ENCODE measurements at regions not wholly inside any gene's neighbourhood (a gene's known extent, or its start where the extent isn't known, plus 50 kb on each side); places are given as distances from the start of the nearest gene placed in this dataset.

- no peaks in the 10 kb centered on the region for H3K27me3 Mint-ChIP-seq (ENCODE audit: insufficient read depth, low read depth)
- H3K9ac ChIP-seq: no peak overlapping the region
These were observed 611.0 kb downstream of the TSN start for GRCh38 chr2:122366427-122366826.

DNA sequence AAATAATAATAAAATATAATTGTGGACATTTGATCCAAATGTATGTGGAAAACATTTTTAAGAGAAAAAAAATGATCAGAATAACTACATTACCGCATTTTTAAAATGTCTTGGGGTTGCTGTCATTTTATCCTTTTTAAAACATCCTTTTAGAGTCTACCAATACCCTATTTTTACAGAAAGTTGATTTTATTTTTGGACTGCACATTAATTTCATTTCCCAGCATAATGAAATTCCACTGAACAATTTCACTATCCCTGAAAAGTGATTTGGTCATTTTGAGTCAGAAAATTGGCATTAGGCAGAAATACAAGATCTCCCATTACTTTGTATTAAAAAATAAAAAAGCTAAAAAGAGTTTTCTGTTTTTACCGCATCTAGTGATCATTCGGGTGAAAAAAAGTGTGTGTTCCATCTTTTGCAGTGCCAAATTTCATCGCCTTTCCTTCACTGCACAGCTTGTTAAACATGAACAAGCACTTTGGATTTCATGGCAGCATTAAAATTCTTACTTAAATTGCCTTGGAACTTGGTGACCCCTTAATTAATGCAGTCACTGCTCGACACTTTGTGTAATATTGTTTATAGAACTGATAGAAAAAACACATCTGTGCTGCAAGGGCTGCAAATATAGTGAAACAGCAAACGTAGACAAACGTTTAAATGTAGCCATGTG, 611.7 kb downstream of the TSN start:
- H3K4me3 Mint-ChIP-seq: no peak overlapping the region
- TF ChIP-seq EZH2 (IDR thresholded peaks at IDR 0.05) (no peak), EZH2phosphoT487 (IDR thresholded peaks at IDR 0.05) (no peak)
- TF ChIP-seq, protein P1, sequence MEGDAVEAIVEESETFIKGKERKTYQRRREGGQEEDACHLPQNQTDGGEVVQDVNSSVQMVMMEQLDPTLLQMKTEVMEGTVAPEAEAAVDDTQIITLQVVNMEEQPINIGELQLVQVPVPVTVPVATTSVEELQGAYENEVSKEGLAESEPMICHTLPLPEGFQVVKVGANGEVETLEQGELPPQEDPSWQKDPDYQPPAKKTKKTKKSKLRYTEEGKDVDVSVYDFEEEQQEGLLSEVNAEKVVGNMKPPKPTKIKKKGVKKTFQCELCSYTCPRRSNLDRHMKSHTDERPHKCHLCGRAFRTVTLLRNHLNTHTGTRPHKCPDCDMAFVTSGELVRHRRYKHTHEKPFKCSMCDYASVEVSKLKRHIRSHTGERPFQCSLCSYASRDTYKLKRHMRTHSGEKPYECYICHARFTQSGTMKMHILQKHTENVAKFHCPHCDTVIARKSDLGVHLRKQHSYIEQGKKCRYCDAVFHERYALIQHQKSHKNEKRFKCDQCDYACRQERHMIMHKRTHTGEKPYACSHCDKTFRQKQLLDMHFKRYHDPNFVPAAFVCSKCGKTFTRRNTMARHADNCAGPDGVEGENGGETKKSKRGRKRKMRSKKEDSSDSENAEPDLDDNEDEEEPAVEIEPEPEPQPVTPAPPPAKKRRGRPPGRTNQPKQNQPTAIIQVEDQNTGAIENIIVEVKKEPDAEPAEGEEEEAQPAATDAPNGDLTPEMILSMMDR (IDR thresholded peaks at IDR 0.05): no peak
- no peak overlapping the region for H3K4me2 ChIP-seq
- H3K27ac Mint-ChIP-seq: no peak overlapping the region
- no peak overlapping the region for H3K27ac ChIP-seq
- H3K27me3 ChIP-seq: no peaks in the 10 kb centered on the region
- no peaks in the 10 kb centered on the region for H3K4me1 ChIP-seq
- no peaks in the 10 kb centered on the region for H3K36me3 Mint-ChIP-seq
- H3K9me3 Mint-ChIP-seq: no peaks in the 10 kb centered on the region
- no peaks in the 10 kb centered on the region for H3K79me2 ChIP-seq (ENCODE audit: low read depth)
- H3K9ac ChIP-seq: no peak overlapping the region
- H3K9me3 ChIP-seq (ENCODE audit: low read depth): no peaks in the 10 kb centered on the region
- no peak overlapping the region for H3K4me3 ChIP-seq
- no peaks in the 10 kb centered on the region for H3K27me3 Mint-ChIP-seq (ENCODE audit: insufficient read depth, low read depth)
- no peak overlapping the region for H2AFZ ChIP-seq (replicated peaks)
- no peaks in the 10 kb centered on the region for H3F3A ChIP-seq (ENCODE audit: low read depth)
- H3K4me1 Mint-ChIP-seq: no peaks in the 10 kb centered on the region
- H4K20me1 ChIP-seq (ENCODE audit: low read depth): no peaks in the 10 kb centered on the region
- no peaks in the 10 kb centered on the region for H3K36me3 ChIP-seq
- no peak for DNase-seq (ENCODE audit: low spot score)

More at GRCh38 chr2:122366427-122366826, 611.0 kb downstream of the TSN start:
- H3K27me3 ChIP-seq: no peaks in the 10 kb centered on the region
- H3K79me2 ChIP-seq (ENCODE audit: low read depth): no peaks in the 10 kb centered on the region
- no peaks in the 10 kb centered on the region for H3K9me3 ChIP-seq (ENCODE audit: low read depth)
- no peaks in the 10 kb centered on the region for H3K36me3 ChIP-seq
- Mint-ChIP-seq H3K36me3 (no peaks in the 10 kb centered on the region), H3K27ac (no peak overlapping the region), H3K9me3 (no peaks in the 10 kb centered on the region), H3K4me3 (no peak overlapping the region), H3K4me1 (no peaks in the 10 kb centered on the region)
- no peak overlapping the region for H3K4me3 ChIP-seq
- no peak overlapping the region for H3K4me2 ChIP-seq
- TF ChIP-seq, protein P1 (IDR thresholded peaks at IDR 0.05): no peak
- TF ChIP-seq EZH2phosphoT487 (IDR thresholded peaks at IDR 0.05) (no peak), EZH2 (IDR thresholded peaks at IDR 0.05) (no peak)
- no peaks in the 10 kb centered on the region for H4K20me1 ChIP-seq (ENCODE audit: low read depth)
- no peaks in the 10 kb centered on the region for H3F3A ChIP-seq (ENCODE audit: low read depth)
- DNase-seq (ENCODE audit: low spot score): no peak
- no peak overlapping the region for H3K27ac ChIP-seq
- no peaks in the 10 kb centered on the region for H3K4me1 ChIP-seq
- no peak overlapping the region for H2AFZ ChIP-seq (replicated peaks)

DNA sequence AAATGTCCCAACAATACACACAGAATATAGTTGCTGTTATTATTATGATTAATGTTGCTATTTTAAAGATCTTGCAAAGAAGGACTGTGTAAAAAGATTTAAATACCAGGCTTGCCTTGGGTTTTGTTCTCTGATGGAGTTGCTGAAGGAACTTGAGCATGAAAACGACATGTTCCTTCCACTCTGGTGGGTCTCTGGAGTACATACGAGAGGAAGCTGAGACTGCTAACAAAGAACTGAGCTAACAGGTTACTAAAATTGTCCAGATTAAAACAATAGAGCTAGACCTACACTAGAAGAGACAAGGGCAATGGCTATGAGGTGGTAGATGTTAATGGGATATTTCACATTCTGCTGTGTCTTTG, 612.2 kb downstream of the TSN start:
- H3K4me2 ChIP-seq: no peak overlapping the region
- no peak overlapping the region for H3K9ac ChIP-seq
- no peak overlapping the region for H3K4me3 ChIP-seq
- H3F3A ChIP-seq (ENCODE audit: low read depth): no peaks in the 10 kb centered on the region
- no peak for DNase-seq (ENCODE audit: low spot score)
- Mint-ChIP-seq H3K4me3 (no peak overlapping the region), H3K27me3 (ENCODE audit: insufficient read depth, low read depth) (no peaks in the 10 kb centered on the region), H3K9me3 (peaks cover 2% of the 10 kb centered on the region), H3K36me3 (no peaks in the 10 kb centered on the region), H3K4me1 (no peaks in the 10 kb centered on the region), H3K27ac (no peak overlapping the region)
- no peaks in the 10 kb centered on the region for H3K4me1 ChIP-seq
- H2AFZ ChIP-seq (replicated peaks): no peak overlapping the region
- H3K36me3 ChIP-seq: no peaks in the 10 kb centered on the region
- no peaks in the 10 kb centered on the region for H3K79me2 ChIP-seq (ENCODE audit: low read depth)
- H4K20me1 ChIP-seq (ENCODE audit: low read depth): no peaks in the 10 kb centered on the region
- TF ChIP-seq EZH2 (IDR thresholded peaks at IDR 0.05): no peak
- no peak for TF ChIP-seq EZH2phosphoT487 (IDR thresholded peaks at IDR 0.05)
- TF ChIP-seq, protein P1 (IDR thresholded peaks at IDR 0.05): no peak
- no peak overlapping the region for H3K27ac ChIP-seq
- no peaks in the 10 kb centered on the region for H3K27me3 ChIP-seq
- no peaks in the 10 kb centered on the region for H3K9me3 ChIP-seq (ENCODE audit: low read depth)

All from neural progenitor cell (in vitro differentiated cells).